ENCODE measurements at regions not wholly inside any gene's neighbourhood (a gene's known extent, or its start where the extent isn't known, plus 50 kb on each side); places are given as distances from the start of the nearest gene placed in this dataset.

DNA sequence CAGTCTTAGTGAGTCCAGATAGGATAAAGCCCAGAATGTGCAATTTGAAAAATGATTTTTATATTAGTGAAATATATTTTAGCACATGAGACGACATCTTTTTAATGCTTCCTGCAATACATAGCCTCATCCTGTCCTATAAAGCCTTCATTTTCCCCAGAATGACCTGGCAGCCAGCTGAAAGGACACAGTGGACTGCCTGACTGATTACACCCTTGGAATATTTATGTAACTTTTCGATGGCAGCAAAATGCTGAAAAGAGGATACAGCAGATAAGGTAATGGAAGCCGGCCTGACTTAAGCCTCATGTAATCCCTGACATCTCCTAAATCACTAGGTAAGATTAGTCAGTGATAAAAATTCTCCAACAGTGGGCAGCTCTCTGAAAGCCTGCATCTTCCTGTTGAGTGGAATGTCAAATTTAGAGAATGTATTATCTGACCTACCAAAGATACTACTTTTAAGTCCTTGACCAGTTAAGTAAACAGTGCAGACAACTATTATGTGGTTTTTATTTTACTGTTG, 210.7 kb upstream of the STEAP1 start (continued):
- no peak for TF ChIP-seq CLOCK (CRISPR knock-in tag; IDR thresholded peaks at IDR 0.05; ENCODE audit: borderline replicate concordance)
- no peak for TF ChIP-seq TAF1 (IDR thresholded peaks at IDR 0.05; ENCODE audit: control insufficient read depth, extremely low read depth, insufficient read depth, low read length, severe bottlenecking)
- no peak for TF ChIP-seq FUS (optimal IDR thresholded peaks at IDR 0.05; ENCODE audit: low read depth, low read length)
- TF ChIP-seq MCM5 (IDR thresholded peaks at IDR 0.05; ENCODE audit: low read depth): no peak
- no peak for TF ChIP-seq POLR2G (IDR thresholded peaks at IDR 0.05; ENCODE audit: low read depth, low read length)
- TF ChIP-seq CHCHD3 (CRISPR knock-in tag; IDR thresholded peaks at IDR 0.05): no peak

GRCh38 chr7:89958525-89959068, 195.7 kb upstream of the STEAP1 start:
- no peaks in the 10 kb centered on the region for H3K36me3 ChIP-seq (ENCODE audit: control insufficient read depth, insufficient read depth, low read length)
- no peaks in the 10 kb centered on the region for H3K27me3 ChIP-seq (ENCODE audit: control insufficient read depth in 2 of 2, insufficient read depth in 2 of 2, low read length in 2 of 2)
- no peaks in the 10 kb centered on the region for H3K9me1 ChIP-seq (ENCODE audit: control insufficient read depth, insufficient read depth, low read length)
- no peak overlapping the region for H3K4me2 ChIP-seq (ENCODE audit: insufficient read depth, low read length)
- no peaks in the 10 kb centered on the region; the same call in 1 of the 2 replicates for H3K9me3 ChIP-seq (replicated peaks; ENCODE audit: control insufficient read depth, insufficient read depth, low read depth, low read length)
- ATAC-seq (no peak), DNase-seq (ENCODE audit: extremely low read depth in 1 of 4, low spot score in 3 of 4) (no peak), FAIRE-seq (peak; percentile 54)
- no TSS peak for BruUV-seq (replicated peaks)
- H3K79me2 ChIP-seq (ENCODE audit: control insufficient read depth, insufficient read depth, low read length): no peaks in the 10 kb centered on the region
- ChIA-PET CTCF (ENCODE audit: low intra/inter-chr PET ratio) (no interaction called here), POLR2A (no interaction called here)
- intact Hi-C loops (cut with micrococcal nuclease) (no loop called here), in situ Hi-C loops (cut with MboI) (no loop called here)
- H3K27ac ChIP-seq (ENCODE audit: extremely low read depth, low read depth, low read length): no peak overlapping the region
- no peak for TF ChIP-seq CEBPG (CRISPR knock-in tag; IDR thresholded peaks at IDR 0.05)
- TF ChIP-seq CEBPG (tag; conservative IDR thresholded peaks at IDR 0.05 in 1 of 2, IDR thresholded peaks at IDR 0.05 in 1 of 2): peak in 1 of 2 experiments; percentile 81; a peak in 2 of 4 replicates
- TF ChIP-seq, protein P1, sequence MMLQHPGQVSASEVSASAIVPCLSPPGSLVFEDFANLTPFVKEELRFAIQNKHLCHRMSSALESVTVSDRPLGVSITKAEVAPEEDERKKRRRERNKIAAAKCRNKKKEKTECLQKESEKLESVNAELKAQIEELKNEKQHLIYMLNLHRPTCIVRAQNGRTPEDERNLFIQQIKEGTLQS (IDR thresholded peaks at IDR 0.05): peak; percentile 31; the same call in 1 of the 2 replicates
- TF ChIP-seq, protein P1 (CRISPR knock-in tag; conservative IDR thresholded peaks at IDR 0.05): no peak
- TF ChIP-seq, protein P2, sequence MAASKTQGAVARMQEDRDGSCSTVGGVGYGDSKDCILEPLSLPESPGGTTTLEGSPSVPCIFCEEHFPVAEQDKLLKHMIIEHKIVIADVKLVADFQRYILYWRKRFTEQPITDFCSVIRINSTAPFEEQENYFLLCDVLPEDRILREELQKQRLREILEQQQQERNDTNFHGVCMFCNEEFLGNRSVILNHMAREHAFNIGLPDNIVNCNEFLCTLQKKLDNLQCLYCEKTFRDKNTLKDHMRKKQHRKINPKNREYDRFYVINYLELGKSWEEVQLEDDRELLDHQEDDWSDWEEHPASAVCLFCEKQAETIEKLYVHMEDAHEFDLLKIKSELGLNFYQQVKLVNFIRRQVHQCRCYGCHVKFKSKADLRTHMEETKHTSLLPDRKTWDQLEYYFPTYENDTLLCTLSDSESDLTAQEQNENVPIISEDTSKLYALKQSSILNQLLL (CRISPR knock-in tag; IDR thresholded peaks at IDR 0.05; ENCODE audit: borderline replicate concordance): no peak
- no peak for TF ChIP-seq MBD2 (IDR thresholded peaks at IDR 0.05; ENCODE audit: borderline replicate concordance, low read depth)
- TF ChIP-seq FUS (optimal IDR thresholded peaks at IDR 0.05; ENCODE audit: low read depth, low read length): no peak
- TF ChIP-seq PCBP2 (IDR thresholded peaks at IDR 0.05; ENCODE audit: low read depth, low read length, poor library complexity, severe bottlenecking): no peak
- TF ChIP-seq CEBPB (tag; IDR thresholded peaks at IDR 0.05): 0 out of 2 replicates have a peak, but pooled peaks have one; percentile 10
- no peak for TF ChIP-seq POU5F1 (IDR thresholded peaks at IDR 0.05; ENCODE audit: borderline replicate concordance, low read depth, low read length, partially characterized antibody)
- H4K20me1 ChIP-seq (replicated peaks; ENCODE audit: control insufficient read depth, insufficient read depth, low read length): no peaks in the 10 kb centered on the region
- no peak overlapping the region for H3K9ac ChIP-seq (ENCODE audit: insufficient read depth in 1 of 2, low read depth in 2 of 2, low read length in 2 of 2)
- no peak overlapping the region for H2AFZ ChIP-seq (ENCODE audit: low read depth, low read length)
- H3K4me3 ChIP-seq: no peak overlapping the region
- no peaks in the 10 kb centered on the region for H3K4me1 ChIP-seq (replicated peaks in 1 of 2; ENCODE audit: control insufficient read depth in 2 of 2, insufficient read depth in 2 of 2, low read length in 2 of 2)

Data from K562 (cell line).